Gastroesophageal sphincter (tissue), 4 donors: ENCODE measurements at regions not wholly inside any gene's neighbourhood (a gene's known extent, or its start where the extent isn't known, plus 50 kb on each side); places are given as distances from the start of the nearest gene placed in this dataset.

Experiments
- ATAC-seq: fragments of 150-250 bp; one replicate; pipeline ENCODE4 v1.9.1; 2016; ENCODE audit warnings: mild to moderate bottlenecking, moderate library complexity
- H3K27ac ChIP-seq, 4 donors: fragments of 200-600 bp; sonication (generic) in 3 of 4; 1 replicate in 3 of 4; 2 replicates in 1 of 4; pipeline ENCODE4 v1.5.1; 2016 to 2019
- H3K27me3 ChIP-seq: fragments of 200-600 bp; sonication (generic); one replicate; pipeline ENCODE4 v1.5.1; 2019
- H3K36me3 ChIP-seq, 2 donors: fragments of 200-600 bp; sonication (generic); one replicate each; pipeline ENCODE4 v1.5.1; 2019; ENCODE audit warnings: control low read depth in 1 of 2
- H3K4me1 ChIP-seq, 3 donors: fragments of 200-600 bp; sonication (generic); 1 replicate in 2 of 3; 2 replicates in 1 of 3; pipeline ENCODE4 v1.5.1; 2016 to 2019; ENCODE audit warnings: control low read depth in 2 of 3
- H3K4me3 ChIP-seq, 2 donors: fragments of 200-600 bp; sonication (generic); one replicate each; pipeline ENCODE4 v1.5.1; 2019; ENCODE audit warnings: mild to moderate bottlenecking in 1 of 2, moderate library complexity in 1 of 2
- H3K9me3 ChIP-seq, 3 donors: fragments of 200-600 bp; sonication (generic); one replicate each; pipeline ENCODE4 v1.5.1; 2017 to 2019; ENCODE audit warnings: control low read depth in 2 of 3
- EP300 ChIP-seq: sonication (generic); formaldehyde crosslinking; IDR thresholded peaks from one replicate; pipeline ENCODE4 v1.6.1; 2017; ENCODE audit warnings: antibody characterized with exemption, mild to moderate bottlenecking
- POLR2A ChIP-seq, 2 donors: fragments of 450-650 bp; IDR thresholded peaks; one replicate each; pipeline ENCODE4 v1.6.1; 2017; ENCODE audit warnings: antibody characterized with exemption in 2 of 2, mild to moderate bottlenecking in 2 of 2, moderate library complexity in 1 of 2
- POLR2AphosphoS5 ChIP-seq: sonication (generic); formaldehyde crosslinking; IDR thresholded peaks from one replicate; pipeline ENCODE4 v1.6.1; 2017; ENCODE audit warnings: antibody characterized with exemption
- WGBS, 2 donors: methylation state at CpG; one replicate each; pipeline ENCODE4 v1.1.5; 2018; ENCODE audit warnings: low coverage in 1 of 2; 5-methylcytosine and 5-hydroxymethylcytosine counted together
- TF ChIP-seq, protein P1 (sequence below), 4 experiments: fragments of 200-600 bp in 2 of 4; fragments of 450-650 bp in 2 of 4; sonication (generic) in 1 of 4; IDR thresholded peaks; one replicate each; pipeline ENCODE4 v1.5.1; 2017 to 2019; ENCODE audit warnings: antibody characterized with exemption in 4 of 4, mild to moderate bottlenecking in 2 of 4, moderate library complexity in 2 of 4

DNA sequence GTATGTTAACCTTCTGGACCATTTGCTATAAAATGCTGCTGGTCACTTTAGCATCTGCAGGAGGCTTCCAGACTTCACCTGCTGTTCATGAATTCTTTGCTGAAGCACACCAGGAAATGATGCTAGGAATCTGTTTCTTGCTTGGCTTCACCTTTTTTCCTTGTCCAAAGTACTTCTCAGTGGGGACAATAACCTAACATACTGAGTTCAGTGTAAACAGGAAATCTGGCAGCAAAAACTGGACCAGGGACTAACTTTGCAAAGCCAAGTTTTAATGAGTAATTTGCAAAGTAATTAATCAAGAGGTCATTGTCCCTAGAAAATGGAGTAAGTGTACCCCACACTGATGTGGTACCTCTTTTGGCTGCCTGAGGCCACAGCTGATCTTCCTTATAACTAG lies 128.4 kb downstream of the RXFP2 start:
- TF ChIP-seq POLR2AphosphoS5 (no peak), EP300 (no peak), POLR2A (IDR thresholded peaks at IDR 0.05) (no peak)
- TF ChIP-seq, protein P1, sequence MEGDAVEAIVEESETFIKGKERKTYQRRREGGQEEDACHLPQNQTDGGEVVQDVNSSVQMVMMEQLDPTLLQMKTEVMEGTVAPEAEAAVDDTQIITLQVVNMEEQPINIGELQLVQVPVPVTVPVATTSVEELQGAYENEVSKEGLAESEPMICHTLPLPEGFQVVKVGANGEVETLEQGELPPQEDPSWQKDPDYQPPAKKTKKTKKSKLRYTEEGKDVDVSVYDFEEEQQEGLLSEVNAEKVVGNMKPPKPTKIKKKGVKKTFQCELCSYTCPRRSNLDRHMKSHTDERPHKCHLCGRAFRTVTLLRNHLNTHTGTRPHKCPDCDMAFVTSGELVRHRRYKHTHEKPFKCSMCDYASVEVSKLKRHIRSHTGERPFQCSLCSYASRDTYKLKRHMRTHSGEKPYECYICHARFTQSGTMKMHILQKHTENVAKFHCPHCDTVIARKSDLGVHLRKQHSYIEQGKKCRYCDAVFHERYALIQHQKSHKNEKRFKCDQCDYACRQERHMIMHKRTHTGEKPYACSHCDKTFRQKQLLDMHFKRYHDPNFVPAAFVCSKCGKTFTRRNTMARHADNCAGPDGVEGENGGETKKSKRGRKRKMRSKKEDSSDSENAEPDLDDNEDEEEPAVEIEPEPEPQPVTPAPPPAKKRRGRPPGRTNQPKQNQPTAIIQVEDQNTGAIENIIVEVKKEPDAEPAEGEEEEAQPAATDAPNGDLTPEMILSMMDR (IDR thresholded peaks at IDR 0.05), result no peak
- H3K27ac ChIP-seq, result no peak overlapping the region
- no peaks in the 10 kb centered on the region for H3K27me3 ChIP-seq
- H3K36me3 ChIP-seq, result no peaks in the 10 kb centered on the region
- no peak for ATAC-seq
- H3K4me1 ChIP-seq, result no peaks in the 10 kb centered on the region
- no peaks in the 10 kb centered on the region for H3K9me3 ChIP-seq
- no peak overlapping the region for H3K4me3 ChIP-seq

DNA sequence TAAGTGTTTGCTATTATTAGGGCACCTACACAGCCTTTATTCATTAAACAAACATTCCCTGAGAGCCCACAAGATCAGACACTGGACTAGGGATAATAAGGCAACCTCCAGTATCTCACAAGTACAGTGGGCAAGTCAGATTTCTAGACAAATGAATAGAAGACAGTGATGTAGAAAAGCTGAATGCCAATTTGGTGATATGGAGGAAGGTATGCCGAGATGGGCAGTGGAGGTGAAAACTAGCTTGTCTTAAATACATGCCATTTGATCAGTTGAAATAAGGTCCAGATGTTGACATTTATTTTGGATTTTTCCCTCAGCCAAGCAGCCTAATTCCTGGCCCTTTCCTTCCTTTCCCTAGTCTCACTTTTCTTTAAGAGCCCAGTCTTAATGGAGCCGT lies 130.3 kb downstream of the RXFP2 start:
- Histone ChIP-seq H3K27ac (no peak overlapping the region), H3K4me1 (no peaks in the 10 kb centered on the region), H3K36me3 (no peaks in the 10 kb centered on the region), H3K4me3 (no peak overlapping the region), H3K27me3 (no peaks in the 10 kb centered on the region), H3K9me3 (no peaks in the 10 kb centered on the region)
- TF ChIP-seq POLR2A (IDR thresholded peaks at IDR 0.05) (no peak), POLR2AphosphoS5 (no peak), EP300 (no peak)
- TF ChIP-seq, protein P1 (IDR thresholded peaks at IDR 0.05), result no peak
- 90 to 93% methylated on average over 2 of the region's 2 CpGs for WGBS, 2 donors
- no peak for ATAC-seq

DNA sequence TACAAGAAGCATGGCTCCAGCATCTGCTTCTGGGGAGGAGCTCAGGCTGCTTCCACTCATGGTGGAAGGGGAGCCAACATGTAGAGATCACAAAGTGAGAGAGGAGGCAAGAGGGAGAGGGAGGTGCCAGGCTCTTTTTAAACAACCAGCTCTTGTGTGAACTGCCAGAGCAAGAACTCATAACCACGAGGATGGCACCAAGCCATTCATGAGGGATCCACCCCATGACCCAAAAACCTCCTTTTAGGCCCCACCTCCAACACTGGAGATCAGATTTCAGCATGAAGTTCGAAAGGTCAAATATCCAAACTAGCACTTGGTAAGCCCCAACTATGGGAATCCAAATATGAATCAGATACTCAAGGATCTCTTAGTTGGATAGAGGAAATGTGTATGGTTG lies 131.2 kb downstream of the RXFP2 start:
- no peak for ATAC-seq
- WGBS, 2 donors, result 72 to 92% methylated on average over 2 of the region's 2 CpGs
- no peak for TF ChIP-seq POLR2A (IDR thresholded peaks at IDR 0.05)
- no peak for TF ChIP-seq POLR2AphosphoS5
- TF ChIP-seq EP300, result no peak
- Histone ChIP-seq H3K36me3 (no peaks in the 10 kb centered on the region), H3K27me3 (no peaks in the 10 kb centered on the region), H3K4me3 (no peak overlapping the region), H3K4me1 (no peaks in the 10 kb centered on the region), H3K27ac (no peak overlapping the region), H3K9me3 (no peaks in the 10 kb centered on the region)

DNA sequence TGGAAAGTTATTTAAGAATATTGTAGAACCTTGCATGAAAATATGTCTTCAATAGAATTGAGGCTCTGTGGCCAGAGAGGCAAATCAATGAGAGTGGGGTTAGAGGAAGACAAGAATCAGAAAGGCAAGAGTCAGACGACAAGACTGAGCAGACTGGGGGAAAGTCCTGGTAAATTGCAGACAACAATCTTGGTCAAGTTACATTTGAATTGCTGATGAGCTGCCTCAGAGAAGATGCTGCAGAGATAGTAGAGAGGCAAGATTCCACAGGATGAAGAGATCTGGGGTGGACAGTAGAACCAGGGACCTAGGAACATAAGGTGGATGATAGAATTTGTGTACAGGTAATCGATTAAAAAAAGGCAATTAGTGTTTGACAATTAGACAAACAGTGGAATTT lies 133.8 kb downstream of the RXFP2 start:
- Histone ChIP-seq H3K9me3 (no peaks in the 10 kb centered on the region), H3K27me3 (no peaks in the 10 kb centered on the region), H3K4me1 (no peaks in the 10 kb centered on the region), H3K36me3 (no peaks in the 10 kb centered on the region), H3K27ac (no peak overlapping the region), H3K4me3 (no peak overlapping the region)
- no peak for ATAC-seq
- TF ChIP-seq POLR2A (IDR thresholded peaks at IDR 0.05), result no peak
- TF ChIP-seq EP300, result no peak
- TF ChIP-seq, protein P1 (IDR thresholded peaks at IDR 0.05), result no peak
- no peak for TF ChIP-seq POLR2AphosphoS5
- 76 to 81% methylated on average over 2 of the region's 2 CpGs for WGBS, 2 donors

DNA sequence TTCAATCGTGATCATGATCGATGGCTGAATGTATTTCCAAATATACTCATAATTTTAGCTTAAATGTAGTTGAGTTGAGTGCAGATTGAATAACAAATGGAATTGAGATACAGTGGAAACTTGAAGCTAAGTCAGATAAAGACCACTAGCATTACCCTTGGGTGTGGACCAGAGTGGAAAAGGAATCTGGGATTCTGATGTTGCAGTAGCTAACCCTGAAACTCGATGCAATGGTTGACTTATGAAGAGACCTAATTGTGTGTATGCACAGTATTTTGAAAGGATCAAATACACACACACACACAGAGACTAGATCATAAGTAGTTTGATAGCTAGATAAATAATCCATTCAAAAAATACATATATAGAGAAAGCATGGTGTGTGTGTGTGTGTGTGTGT lies 135.8 kb downstream of the RXFP2 start:
- Histone ChIP-seq H3K4me1 (peaks cover 0 to 2% (median 0%) of the 10 kb centered on the region in 3 donors), H3K27ac (no peak overlapping the region), H3K4me3 (no peak overlapping the region), H3K9me3 (no peaks in the 10 kb centered on the region), H3K36me3 (no peaks in the 10 kb centered on the region), H3K27me3 (no peaks in the 10 kb centered on the region)
- WGBS, 2 donors, result 66 to 84% methylated on average over 3 of the region's 3 CpGs
- no peak for ATAC-seq
- TF ChIP-seq POLR2AphosphoS5, result no peak

DNA sequence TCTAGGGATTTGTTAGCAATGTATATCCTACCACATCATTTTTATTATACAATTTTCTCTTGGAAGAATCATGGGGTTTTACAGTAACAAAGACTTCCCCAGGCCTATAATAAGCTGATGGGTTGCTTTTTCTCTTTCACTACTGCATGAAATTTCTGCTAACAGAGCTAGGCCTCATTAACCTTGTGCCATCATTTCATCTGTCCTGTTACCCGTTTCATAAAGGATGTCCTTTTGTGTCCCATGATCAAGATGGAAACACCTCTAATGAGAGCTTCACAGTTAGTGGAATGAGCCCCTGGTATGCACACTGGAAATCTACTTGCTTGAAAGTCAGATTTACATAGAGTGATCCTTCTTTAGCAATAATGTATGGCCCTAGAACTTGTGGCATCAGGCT lies 138.7 kb downstream of the RXFP2 start:
- ATAC-seq, result no peak
- Histone ChIP-seq H3K27me3 (no peaks in the 10 kb centered on the region), H3K27ac (no peak overlapping the region), H3K4me1 (peaks cover 0 to 8% (median 4%) of the 10 kb centered on the region in 3 donors), H3K4me3 (no peak overlapping the region), H3K9me3 (no peaks in the 10 kb centered on the region), H3K36me3 (no peaks in the 10 kb centered on the region)
- 91 to 100% methylated on average over 1 of the region's 1 CpG for WGBS, 2 donors
- TF ChIP-seq POLR2AphosphoS5 (no peak), EP300 (no peak), POLR2A (IDR thresholded peaks at IDR 0.05) (no peak)
- TF ChIP-seq, protein P1 (IDR thresholded peaks at IDR 0.05), result no peak
